GM23248 (cell line): ENCODE measurements at regions not wholly inside any gene's neighbourhood (a gene's known extent, or its start where the extent isn't known, plus 50 kb on each side); places are given as distances from the start of the nearest gene placed in this dataset.

Experiments used
- EZH2 ChIP-seq: fragments of 200-600 bp; sonication (generic); IDR thresholded peaks from 2 replicates; pipeline ENCODE4 v1.6.1; 2018; ENCODE audit warnings: antibody characterized with exemption, mild to moderate bottlenecking; ENCODE audit not compliant: insufficient read depth, poor library complexity, severe bottlenecking
- EZH2phosphoT487 ChIP-seq: fragments of 200-600 bp; sonication (generic); IDR thresholded peaks from 2 replicates; pipeline ENCODE4 v1.6.1; 2018; ENCODE audit warnings: antibody characterized with exemption, moderate library complexity, mild to moderate bottlenecking, low read depth; ENCODE audit not compliant: insufficient read depth

GRCh38 chr12:28631831-28632230 is 441.6 kb downstream of the CCDC91 start:
- no peak for TF ChIP-seq EZH2
- TF ChIP-seq EZH2phosphoT487: no peak
